GM19043 (cell line): ENCODE measurements at regions not wholly inside any gene's neighbourhood (a gene's known extent, or its start where the extent isn't known, plus 50 kb on each side); places are given as distances from the start of the nearest gene placed in this dataset.
"Not testable (repeated sequence)": the region's sequence is repeated elsewhere in the genome, so short reads cannot be mapped to it uniquely, and the experiment has no call there.

Source experiments
- ATAC-seq: cut with Tn5 transposase; IDR thresholded peaks from one replicate; pipeline ENCODE4 v1.9.1; 2021; ENCODE audit warnings: low read depth; ENCODE audit not compliant: unreplicated experiment

- no peak for ATAC-seq
Observed at GRCh38 chr5:164324239-164324638, 818.8 kb downstream of the MAT2B start.

GRCh38 chr5:164326219-164326618 lies 820.8 kb downstream of the MAT2B start:
- ATAC-seq: peak; percentile 49

- ATAC-seq: not testable (repeated sequence)
Observed at GRCh38 chr5:164327166-164327565, 821.7 kb downstream of the MAT2B start.

GRCh38 chr5:164332349-164333196 lies 827.2 kb downstream of the MAT2B start:
- no peak for ATAC-seq

GRCh38 chr5:164335837-164336236 lies 830.4 kb downstream of the MAT2B start:
- no peak for ATAC-seq

- no peak for ATAC-seq
Observed at GRCh38 chr5:164336276-164336675, 830.9 kb downstream of the MAT2B start.

GRCh38 chr5:164336906-164337305 lies 831.5 kb downstream of the MAT2B start:
- ATAC-seq: no peak

- ATAC-seq: no peak
Observed at GRCh38 chr5:164341056-164341619, 835.7 kb downstream of the MAT2B start.

- ATAC-seq: no peak
Observed at GRCh38 chr5:164345173-164345849, 839.9 kb downstream of the MAT2B start.

GRCh38 chr5:164345853-164346252 lies 840.4 kb downstream of the MAT2B start:
- no peak for ATAC-seq

- no peak for ATAC-seq
Observed at GRCh38 chr5:164346785-164347630, 841.6 kb downstream of the MAT2B start.

- no peak for ATAC-seq
Observed at GRCh38 chr5:164350236-164350635, 844.8 kb downstream of the MAT2B start.

GRCh38 chr5:164351245-164351834 lies 845.9 kb downstream of the MAT2B start:
- no peak for ATAC-seq

GRCh38 chr5:164352695-164353094 lies 847.3 kb downstream of the MAT2B start:
- ATAC-seq: no peak

GRCh38 chr5:164353155-164353554 lies 847.7 kb downstream of the MAT2B start:
- ATAC-seq: no peak

- no peak for ATAC-seq
Observed at GRCh38 chr5:164354139-164354751, 848.8 kb downstream of the MAT2B start.

- no peak for ATAC-seq
Observed at GRCh38 chr5:164355267-164355830, 849.9 kb downstream of the MAT2B start.

- no peak for ATAC-seq
Observed at GRCh38 chr5:164356790-164357189, 851.4 kb downstream of the MAT2B start.

GRCh38 chr5:164357395-164358033 lies 852.1 kb downstream of the MAT2B start:
- no peak for ATAC-seq
